Kidney (tissue), 13 donors: ENCODE measurements at regions not wholly inside any gene's neighbourhood (a gene's known extent, or its start where the extent isn't known, plus 50 kb on each side); places are given as distances from the start of the nearest gene placed in this dataset.

Experiments used
- DNase-seq, 5 donors: peaks; one replicate each; pipeline ENCODE4 v3.0.0-alpha.2; 2013 to 2020
- FAIRE-seq: peaks from 2 replicates; lab custom pipeline; 2012; peaks lifted over from hg19 to GRCh38; lab: Jason Lieb, UNC
- H3K27ac ChIP-seq, 2 donors: one replicate each; pipeline ENCODE4 v1.7.0; 2013; ENCODE audit warnings: low read depth in 2 of 2, low read length in 2 of 2, inconsistent platforms in 1 of 2
- H3K27me3 ChIP-seq: one replicate; pipeline ENCODE4 v1.7.1; 2013; ENCODE audit warnings: low read length, inconsistent platforms; ENCODE audit not compliant: control insufficient read depth, insufficient read depth
- H3K36me3 ChIP-seq, 3 donors: one replicate each; pipeline versions ENCODE4 v1.7.0 to v1.7.1; 2013; ENCODE audit warnings: low read length in 3 of 3, control low read depth in 1 of 3, inconsistent platforms in 1 of 3; ENCODE audit not compliant: insufficient read depth in 3 of 3, control insufficient read depth in 2 of 3
- H3K4me1 ChIP-seq, 3 donors: one replicate each; pipeline versions ENCODE4 v1.7.0 to v1.7.1; 2013; ENCODE audit warnings: low read length in 3 of 3, inconsistent platforms in 1 of 3, low read depth in 1 of 3; ENCODE audit not compliant: control insufficient read depth in 2 of 3, insufficient read depth in 2 of 3
- H3K4me3 ChIP-seq, 3 donors: one replicate each; pipeline versions ENCODE4 v1.7.0 to v1.8.1; 2013; ENCODE audit warnings: low read length in 3 of 3, control low read depth in 1 of 3, inconsistent platforms in 1 of 3
- H3K9ac ChIP-seq, 3 donors: one replicate each; pipeline versions ENCODE4 v1.7.0 to v1.7.1; 2013; ENCODE audit warnings: low read length in 3 of 3, control low read depth in 1 of 3, inconsistent platforms in 1 of 3
- H3K9me3 ChIP-seq, 3 donors: one replicate each; pipeline versions ENCODE4 v1.7.0 to v1.7.1; 2013; ENCODE audit warnings: low read length in 3 of 3, control low read depth in 1 of 3, inconsistent platforms in 1 of 3; ENCODE audit not compliant: control insufficient read depth in 2 of 3, insufficient read depth in 1 of 3
- intact Hi-C: fragments of 100-400 bp; cut with DNase I; formaldehyde crosslinking; loops from one replicate; pipeline ENCODE4 v1.11.1; 2022
- TF ChIP-seq, protein P1 (sequence below): IDR thresholded peaks from 3 replicates; pipeline ENCODE4 v1.5.1; 2012; ENCODE audit warnings: mild to moderate bottlenecking, moderate library complexity, borderline replicate concordance; ENCODE audit not compliant: insufficient read depth; ENCODE audit errors: extremely low read depth
- donor health status: control.
- donor health status: control.
- donor health status: control.
- donor health status: control.
- donor health status: control.
- donor health status: DM: yes; HTN: yes; CAD: no.
- donor health status: Normal renal cell carcinoma (clear cell type).

DNA sequence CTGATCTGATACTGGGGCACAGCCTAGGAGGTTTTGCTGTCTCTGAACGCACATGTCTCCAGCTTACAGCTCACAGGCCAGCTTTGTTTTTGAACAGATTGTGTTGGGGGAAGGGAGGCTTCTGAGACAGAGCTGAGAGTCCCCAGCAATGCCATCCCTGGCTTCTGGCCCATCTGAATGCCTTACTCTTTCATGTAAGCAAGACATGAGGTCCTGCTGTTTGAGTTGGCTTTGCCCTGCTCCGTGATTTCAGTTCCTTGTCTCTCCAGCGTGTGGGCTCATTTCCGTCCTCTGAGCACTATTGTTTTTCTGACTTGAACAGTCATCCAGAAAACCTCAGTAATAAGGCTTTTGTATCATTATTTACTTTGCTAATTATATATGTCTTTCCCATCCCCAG, 194.9 kb upstream of the TNP1 start:
- TF ChIP-seq, protein P1, sequence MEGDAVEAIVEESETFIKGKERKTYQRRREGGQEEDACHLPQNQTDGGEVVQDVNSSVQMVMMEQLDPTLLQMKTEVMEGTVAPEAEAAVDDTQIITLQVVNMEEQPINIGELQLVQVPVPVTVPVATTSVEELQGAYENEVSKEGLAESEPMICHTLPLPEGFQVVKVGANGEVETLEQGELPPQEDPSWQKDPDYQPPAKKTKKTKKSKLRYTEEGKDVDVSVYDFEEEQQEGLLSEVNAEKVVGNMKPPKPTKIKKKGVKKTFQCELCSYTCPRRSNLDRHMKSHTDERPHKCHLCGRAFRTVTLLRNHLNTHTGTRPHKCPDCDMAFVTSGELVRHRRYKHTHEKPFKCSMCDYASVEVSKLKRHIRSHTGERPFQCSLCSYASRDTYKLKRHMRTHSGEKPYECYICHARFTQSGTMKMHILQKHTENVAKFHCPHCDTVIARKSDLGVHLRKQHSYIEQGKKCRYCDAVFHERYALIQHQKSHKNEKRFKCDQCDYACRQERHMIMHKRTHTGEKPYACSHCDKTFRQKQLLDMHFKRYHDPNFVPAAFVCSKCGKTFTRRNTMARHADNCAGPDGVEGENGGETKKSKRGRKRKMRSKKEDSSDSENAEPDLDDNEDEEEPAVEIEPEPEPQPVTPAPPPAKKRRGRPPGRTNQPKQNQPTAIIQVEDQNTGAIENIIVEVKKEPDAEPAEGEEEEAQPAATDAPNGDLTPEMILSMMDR: no peak
- Histone ChIP-seq H3K4me1 (no peaks in the 10 kb centered on the region), H3K27ac (no peak overlapping the region), H3K4me3 (no peak overlapping the region), H3K36me3 (no peaks in the 10 kb centered on the region), H3K9ac (no peak overlapping the region), H3K9me3 (no peaks in the 10 kb centered on the region), H3K27me3 (no peaks in the 10 kb centered on the region)
- DNase-seq (no peak), FAIRE-seq (no peak)
- intact Hi-C loops: no loop called here

- TF ChIP-seq, protein P1: no peak
- H3K9me3 ChIP-seq: no peaks in the 10 kb centered on the region
- no peaks in the 10 kb centered on the region for H3K4me1 ChIP-seq
- FAIRE-seq: no peak
- no peaks in the 10 kb centered on the region for H3K36me3 ChIP-seq
- no peaks in the 10 kb centered on the region for H3K27me3 ChIP-seq
- H3K4me3 ChIP-seq: no peak overlapping the region
- intact Hi-C loops: no loop called here
- no peak for DNase-seq
- H3K27ac ChIP-seq: no peak overlapping the region
- H3K9ac ChIP-seq: no peak overlapping the region
These were observed 193.2 kb upstream of the TNP1 start for GRCh38 chr2:217052856-217053577.

GRCh38 chr2:217051416-217051815, 191.6 kb upstream of the TNP1 start:
- FAIRE-seq: no peak
- no peak overlapping the region for H3K27ac ChIP-seq

More at GRCh38 chr2:217051416-217051815, 191.6 kb upstream of the TNP1 start:
- intact Hi-C loops: no loop called here
- H3K4me1 ChIP-seq: no peaks in the 10 kb centered on the region
- H3K36me3 ChIP-seq: no peaks in the 10 kb centered on the region
- no peaks in the 10 kb centered on the region for H3K9me3 ChIP-seq
- no peak for DNase-seq
- H3K4me3 ChIP-seq: no peak overlapping the region
- no peak overlapping the region for H3K9ac ChIP-seq
- no peaks in the 10 kb centered on the region for H3K27me3 ChIP-seq
- TF ChIP-seq, protein P1: no peak
